IPS-11a (cell line): ENCODE measurements at regions not wholly inside any gene's neighbourhood (a gene's known extent, or its start where the extent isn't known, plus 50 kb on each side); places are given as distances from the start of the nearest gene placed in this dataset.

Experiments
- H3K4me3 ChIP-seq: one replicate; pipeline ENCODE4 v1.5.1; 2013; ENCODE audit warnings: low read depth, low read length, control low read depth

DNA sequence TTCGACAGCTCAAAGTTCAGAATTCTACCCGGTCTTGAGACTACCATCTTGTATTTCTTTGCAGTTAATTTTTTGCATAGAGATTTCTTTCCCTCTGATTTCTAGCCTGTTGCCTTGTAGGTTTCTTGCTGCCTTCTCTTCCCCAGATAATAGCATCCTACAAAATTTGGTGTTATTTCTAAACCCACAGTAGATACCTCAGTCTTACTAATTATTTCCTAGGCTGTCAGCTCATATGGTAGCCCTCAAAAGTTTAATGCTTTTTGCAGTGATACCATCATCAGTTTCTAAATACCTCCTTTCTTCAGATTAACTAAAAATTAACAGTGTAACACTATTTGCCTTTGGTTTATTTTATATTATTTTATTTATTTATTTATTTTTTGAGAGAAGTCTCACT lies 61.9 kb upstream of the TMPO start:
- no peak overlapping the region for H3K4me3 ChIP-seq

DNA sequence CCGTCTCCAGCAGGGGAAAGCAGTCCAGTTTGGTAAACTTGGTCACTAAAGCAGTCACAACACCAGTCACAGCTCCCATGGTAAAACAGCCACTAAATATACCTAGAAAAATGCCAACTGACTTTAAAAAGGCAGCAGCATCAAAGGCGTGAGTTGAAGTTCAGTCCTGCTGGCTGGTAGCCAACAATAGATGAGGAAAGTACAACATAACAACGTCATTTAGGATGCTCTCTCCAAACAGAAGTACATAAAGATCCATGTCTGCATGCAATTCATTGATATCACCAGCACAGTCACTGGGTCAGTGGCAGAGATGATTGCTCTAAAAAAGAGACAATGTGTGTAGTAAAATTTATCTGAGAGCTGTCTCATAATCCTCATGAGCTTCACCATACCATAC lies 59.3 kb upstream of the TMPO start:
- no peak overlapping the region for H3K4me3 ChIP-seq

- peak overlapping the region; percentile 25 for H3K4me3 ChIP-seq
These were observed 58.5 kb upstream of the TMPO start for GRCh38 chr12:98456576-98457573.

- H3K4me3 ChIP-seq: no peak overlapping the region
These were observed 51.2 kb upstream of the TMPO start for GRCh38 chr12:98464190-98464589.

DNA sequence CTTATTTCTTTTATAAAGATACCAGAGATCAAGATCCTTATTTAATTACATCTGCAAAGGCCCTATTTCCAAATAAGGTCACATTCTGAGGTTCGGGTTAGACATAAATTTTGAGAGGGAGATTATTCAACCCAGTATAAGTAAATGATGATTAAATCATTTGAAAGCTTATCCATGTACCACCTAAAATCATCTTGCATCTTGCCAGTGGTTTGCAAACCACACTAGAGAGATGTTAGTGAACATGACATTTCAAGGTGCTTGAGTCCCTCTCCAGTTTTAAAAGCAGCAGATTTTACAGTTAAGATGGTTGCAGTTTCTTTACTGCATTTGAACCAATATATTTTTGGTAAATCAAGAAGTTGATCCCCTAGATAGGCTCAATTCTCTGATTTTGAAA lies 49.9 kb upstream of the TMPO start:
- no peak overlapping the region for H3K4me3 ChIP-seq
